PC-3 (cell line): ENCODE measurements at regions not wholly inside any gene's neighbourhood (a gene's known extent, or its start where the extent isn't known, plus 50 kb on each side); places are given as distances from the start of the nearest gene placed in this dataset.
"Not testable (repeated sequence)": the region's sequence is repeated elsewhere in the genome, so short reads cannot be mapped to it uniquely, and the experiment has no call there.

Experiments
- ATAC-seq: fragments of 200-7000 bp; cut with Tn5 transposase; 2 replicates; pipeline ENCODE4 v1.9.1; 2020; ENCODE audit warnings: mild to moderate bottlenecking, moderate library complexity
- BruUV-seq: library from RNA; stranded (reverse); fragments of 400-500 nt; replicated peaks from 2 replicates; lab custom pipeline; 2021; lab: Mats Ljungman, UMichigan
- CTCF ChIA-PET: fragments of 300-600 bp; sonication (Branson Sonifier 250); formaldehyde crosslinking; loops from one replicate; lab custom pipeline; 2022; ENCODE audit warnings: antibody characterized with exemption; lab: Charles Lee
- POLR2A ChIA-PET: fragments of 300-600 bp; sonication (Branson Sonifier 250); formaldehyde crosslinking; loops from one replicate; lab custom pipeline; 2022; ENCODE audit warnings: antibody characterized with exemption; ENCODE audit not compliant: unreplicated experiment; lab: Charles Lee
- DNase-seq: peaks from one replicate; pipeline ENCODE4 v3.0.0-alpha.2; 2015
- H2AFZ ChIP-seq: fragments of 300-600 bp; sonication (generic); 2 replicates; pipeline ENCODE4 v1.6.0; 2016; ENCODE audit warnings: antibody characterized with exemption, low read length
- H3F3A ChIP-seq: fragments of 300-600 bp; sonication (generic); one replicate; pipeline ENCODE4 v1.6.0; 2017; ENCODE audit warnings: antibody characterized with exemption, low read length, control low read depth, mild to moderate bottlenecking; ENCODE audit not compliant: unreplicated experiment
- H3K27ac ChIP-seq: fragments of 300-600 bp; sonication (generic); 2 replicates; pipeline ENCODE4 v1.5.1; 2016; ENCODE audit warnings: mild to moderate bottlenecking, low read length
- H3K27me3 ChIP-seq: fragments of 300-600 bp; sonication (generic); 2 replicates; pipeline ENCODE4 v1.6.1; 2016; ENCODE audit warnings: low read length, mixed read lengths
- H3K36me3 ChIP-seq: fragments of 300-600 bp; sonication (generic); 2 replicates; pipeline ENCODE4 v1.6.1; 2016; ENCODE audit warnings: low read depth, mixed run types, low read length, mixed read lengths
- H3K4me1 ChIP-seq: fragments of 300-600 bp; sonication (generic); 2 replicates; pipeline ENCODE4 v1.5.1; 2016; ENCODE audit warnings: low read length; ENCODE audit not compliant: insufficient read depth
- H3K4me2 ChIP-seq: fragments of 300-600 bp; sonication (generic); 2 replicates; pipeline ENCODE4 v1.6.0; 2016; ENCODE audit warnings: low read length
- H3K4me3 ChIP-seq: fragments of 300-600 bp; sonication (generic); 2 replicates; pipeline ENCODE4 v1.5.1; 2016; ENCODE audit warnings: mild to moderate bottlenecking, low read length, mixed read lengths
- H3K79me2 ChIP-seq: fragments of 300-600 bp; sonication (generic); 2 replicates; pipeline ENCODE4 v1.6.1; 2017; ENCODE audit warnings: low read length, mixed read lengths
- H3K9ac ChIP-seq: fragments of 300-600 bp; sonication (generic); 2 replicates; pipeline ENCODE4 v1.6.0; 2016; ENCODE audit warnings: mild to moderate bottlenecking, low read length
- H3K9me2 ChIP-seq: fragments of 300-600 bp; sonication (generic); replicated peaks from 2 replicates; pipeline ENCODE4 v1.6.1; 2016; ENCODE audit warnings: mixed run types, low read length, mixed read lengths
- H3K9me3 ChIP-seq: fragments of 300-600 bp; sonication (generic); 2 replicates; pipeline ENCODE4 v1.6.1; 2016; ENCODE audit warnings: low read length, mixed read lengths
- H4K20me1 ChIP-seq: fragments of 300-600 bp; sonication (generic); 2 replicates; pipeline ENCODE4 v1.6.1; 2016; ENCODE audit warnings: low read length, mixed read lengths
- CTCF ChIP-seq: fragments of 300-600 bp; sonication (generic); conservative IDR thresholded peaks from 2 replicates; pipeline ENCODE4 v1.5.1; 2017; ENCODE audit warnings: antibody characterized with exemption, low read depth, mild to moderate bottlenecking, low read length
- EZH2 ChIP-seq: fragments of 300-600 bp; sonication (generic); IDR thresholded peaks from one replicate; pipeline ENCODE4 v1.6.1; 2017; ENCODE audit warnings: antibody characterized with exemption, mild to moderate bottlenecking, low read length; ENCODE audit not compliant: unreplicated experiment
- EZH2phosphoT487 ChIP-seq: fragments of 300-600 bp; sonication (generic); IDR thresholded peaks from 2 replicates; pipeline ENCODE4 v1.6.1; 2018; ENCODE audit warnings: mild to moderate bottlenecking, antibody characterized with exemption, low read length, borderline replicate concordance
- intact Hi-C: fragments of 100-400 bp; cut with micrococcal nuclease; formaldehyde crosslinking; loops from 2 replicates; pipeline ENCODE4 v1.9.0; 2023

GRCh38 chr16:29112755-29113347 is 128.0 kb downstream of the LAT start:
- CTCF ChIA-PET = no interaction called here
- ATAC-seq = no peak
- H3K4me3 ChIP-seq = no peak overlapping the region
- H3K4me1 ChIP-seq = peaks cover 4% of the 10 kb centered on the region; the same call in 1 of the 2 replicates
- DNase-seq = no peak
- no peaks in the 10 kb centered on the region for H3K27me3 ChIP-seq
- no peaks in the 10 kb centered on the region for H3K9me2 ChIP-seq
- no peaks in the 10 kb centered on the region for H3F3A ChIP-seq
- no peak overlapping the region for H3K27ac ChIP-seq
- no peaks in the 10 kb centered on the region for H3K79me2 ChIP-seq
- no peaks in the 10 kb centered on the region for H3K9me3 ChIP-seq
- no TSS peak for BruUV-seq
- no peak overlapping the region for H2AFZ ChIP-seq
- intact Hi-C loops = no loop called here
- H3K9ac ChIP-seq = no peak overlapping the region
- TF ChIP-seq CTCF = no peak
- no peak for TF ChIP-seq EZH2phosphoT487
- TF ChIP-seq EZH2 = no peak
- no peaks in the 10 kb centered on the region for H3K36me3 ChIP-seq
- no peak overlapping the region for H3K4me2 ChIP-seq
- POLR2A ChIA-PET = no interaction called here
- no peaks in the 10 kb centered on the region for H4K20me1 ChIP-seq

- H3K36me3 ChIP-seq, H3K79me2 ChIP-seq, H3K4me1 ChIP-seq, intact Hi-C loops, CTCF ChIA-PET, H3F3A ChIP-seq, H2AFZ ChIP-seq, BruUV-seq, H3K9ac ChIP-seq, H3K27ac ChIP-seq, POLR2A ChIA-PET, H3K9me3 ChIP-seq, H4K20me1 ChIP-seq, DNase-seq, H3K9me2 ChIP-seq, H3K4me3 ChIP-seq, H3K27me3 ChIP-seq, H3K4me2 ChIP-seq, ATAC-seq: not testable (repeated sequence)
Observed at GRCh38 chr16:29111901-29112680, 127.2 kb downstream of the LAT start.

GRCh38 chr16:29111421-29111820 is 126.6 kb downstream of the LAT start:
- H3K79me2 ChIP-seq = no peaks in the 10 kb centered on the region
- H4K20me1 ChIP-seq = no peaks in the 10 kb centered on the region
- H3K9ac ChIP-seq = no peak overlapping the region
- intact Hi-C loops = no loop called here
- no peak overlapping the region for H3K4me2 ChIP-seq
- no peak overlapping the region for H3K27ac ChIP-seq
- no peak overlapping the region for H3K4me3 ChIP-seq
- no peak for DNase-seq
- POLR2A ChIA-PET = no interaction called here
- CTCF ChIA-PET = no interaction called here
- TF ChIP-seq EZH2 = no peak
- no peaks in the 10 kb centered on the region for H3K9me2 ChIP-seq
- H3K27me3 ChIP-seq = no peaks in the 10 kb centered on the region
- H3F3A ChIP-seq = no peaks in the 10 kb centered on the region
- no peaks in the 10 kb centered on the region for H3K9me3 ChIP-seq
- H3K4me1 ChIP-seq = peaks cover 4% of the 10 kb centered on the region; the same call in 1 of the 2 replicates
- no peak for ATAC-seq
- H2AFZ ChIP-seq = no peak overlapping the region
- no TSS peak for BruUV-seq
- no peaks in the 10 kb centered on the region for H3K36me3 ChIP-seq

GRCh38 chr16:29108625-29109169 is 123.8 kb downstream of the LAT start:
- H3K4me1 ChIP-seq, H2AFZ ChIP-seq, H3F3A ChIP-seq, CTCF ChIA-PET, ATAC-seq, H4K20me1 ChIP-seq, intact Hi-C loops, H3K9me2 ChIP-seq, H3K4me2 ChIP-seq, H3K9me3 ChIP-seq, H3K27me3 ChIP-seq, H3K79me2 ChIP-seq, DNase-seq, H3K36me3 ChIP-seq, H3K9ac ChIP-seq, H3K4me3 ChIP-seq, BruUV-seq, POLR2A ChIA-PET, H3K27ac ChIP-seq: not testable (repeated sequence)
